ENCODE measurements at regions not wholly inside any gene's neighbourhood (a gene's known extent, or its start where the extent isn't known, plus 50 kb on each side); places are given as distances from the start of the nearest gene placed in this dataset.

DNA sequence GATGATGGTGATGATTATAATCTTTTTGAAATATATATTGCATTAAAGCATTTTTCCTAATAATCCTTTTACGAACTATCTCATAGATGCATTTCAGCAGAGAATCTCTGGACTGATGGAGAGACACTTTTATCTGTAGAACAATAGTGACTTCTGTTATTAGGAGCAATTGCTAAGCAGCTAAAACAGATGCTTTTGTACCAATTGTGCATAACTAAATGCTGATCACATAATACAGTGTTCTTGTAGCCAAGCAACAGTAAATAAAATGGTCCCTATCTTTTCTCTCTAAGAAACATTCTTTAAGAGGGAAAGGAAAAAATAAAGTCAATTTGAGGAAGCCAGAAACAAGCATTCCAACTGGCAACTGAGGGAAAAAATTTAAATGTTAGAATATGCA is 405.8 kb upstream of the GOLIM4 start:
- intact Hi-C loops (cut with micrococcal nuclease) = no loop called here
- no TSS peak for BruUV-seq (replicated peaks)
- ChIA-PET CTCF (interaction anchor here (0.5 to 0.9 kb wide), 2 partner anchors 9 to 290 kb away, joined by 3 to 5 read pairs; no protein-coding TSS in a partner anchor), POLR2A (ENCODE audit: unreplicated experiment) (no interaction called here)
- TF ChIP-seq, protein P1, sequence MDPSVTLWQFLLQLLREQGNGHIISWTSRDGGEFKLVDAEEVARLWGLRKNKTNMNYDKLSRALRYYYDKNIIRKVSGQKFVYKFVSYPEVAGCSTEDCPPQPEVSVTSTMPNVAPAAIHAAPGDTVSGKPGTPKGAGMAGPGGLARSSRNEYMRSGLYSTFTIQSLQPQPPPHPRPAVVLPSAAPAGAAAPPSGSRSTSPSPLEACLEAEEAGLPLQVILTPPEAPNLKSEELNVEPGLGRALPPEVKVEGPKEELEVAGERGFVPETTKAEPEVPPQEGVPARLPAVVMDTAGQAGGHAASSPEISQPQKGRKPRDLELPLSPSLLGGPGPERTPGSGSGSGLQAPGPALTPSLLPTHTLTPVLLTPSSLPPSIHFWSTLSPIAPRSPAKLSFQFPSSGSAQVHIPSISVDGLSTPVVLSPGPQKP (IDR thresholded peaks at IDR 0.05; ENCODE audit: borderline replicate concordance, low read depth, low read length) = no peak
- TF ChIP-seq MXI1 (IDR thresholded peaks at IDR 0.05; ENCODE audit: borderline replicate concordance, low read depth, low read length) (no peak), CEBPB (IDR thresholded peaks at IDR 0.05; ENCODE audit: low read depth, low read length) (no peak), RCOR1 (IDR thresholded peaks at IDR 0.05; ENCODE audit: insufficient replicate concordance, low read length) (no peak), BHLHE40 (IDR thresholded peaks at IDR 0.05; ENCODE audit: low read depth, low read length) (no peak)
- no peak overlapping the region for H2AFZ ChIP-seq (replicated peaks; ENCODE audit: low read length, poor library complexity)
- dilution Hi-C loops (cut with HindIII; ENCODE audit: low sequenced_read_pairs, unreplicated experiment) = no loop called here
- H2BK5ac ChIP-seq (ENCODE audit: low read depth, low read length, poor library complexity, severe bottlenecking) = no peak overlapping the region
- H2BK20ac ChIP-seq (ENCODE audit: low read depth, low read length) = no peak overlapping the region
- no CpG with 5 or more reads among the region's 1 CpG for WGBS, 2 experiments (ENCODE audit: extremely low coverage in 2 of 2, insufficient read length in 1 of 2)
- no peaks in the 10 kb centered on the region for H3K9me1 ChIP-seq (ENCODE audit: insufficient read depth, low read length)
- DNase-seq (no peak), ATAC-seq (ENCODE audit: low read depth) (no peak)
- no peak overlapping the region for H2AK5ac ChIP-seq (ENCODE audit: low read depth, low read length)
- no peak overlapping the region for H3K14ac ChIP-seq (replicated peaks; ENCODE audit: low read depth, low read length)
- no peak overlapping the region for H4K8ac ChIP-seq (ENCODE audit: low read depth in 2 of 2, low read length in 2 of 2)
- H3K27ac ChIP-seq (ENCODE audit: insufficient read depth, low read length) = no peak overlapping the region
- H3K79me1 ChIP-seq (ENCODE audit: low read depth in 1 of 2, low read length in 2 of 2) = no peaks in the 10 kb centered on the region
- H3K23ac ChIP-seq (ENCODE audit: low read depth, low read length) = no peak overlapping the region
- in situ Hi-C loops (cut with MboI; ENCODE audit: low sequenced_read_pairs) = no loop called here
- no peak overlapping the region for H3K4me2 ChIP-seq (ENCODE audit: low read depth, low read length)
- no peak overlapping the region for H2AK9ac ChIP-seq (replicated peaks; ENCODE audit: low read depth, low read length, poor library complexity)
- H4K5ac ChIP-seq (ENCODE audit: low read depth, low read length) = no peak overlapping the region
- no peaks in the 10 kb centered on the region for H3K27me3 ChIP-seq (ENCODE audit: control insufficient read depth, insufficient read depth, low read length)
- H2BK15ac ChIP-seq (ENCODE audit: low read depth, low read length) = no peak overlapping the region
- no peaks in the 10 kb centered on the region for H3K36me3 ChIP-seq (ENCODE audit: control insufficient read depth, insufficient read depth, low read length)
- no peak overlapping the region for H3K56ac ChIP-seq (ENCODE audit: extremely low read depth, insufficient read depth, low read length)
- no peaks in the 10 kb centered on the region for H4K20me1 ChIP-seq (ENCODE audit: insufficient read depth, low read length)
- H3K18ac ChIP-seq (ENCODE audit: low read depth, low read length) = no peak overlapping the region
- H3K9ac ChIP-seq (ENCODE audit: low read depth, low read length) = no peak overlapping the region
- H3K9me3 ChIP-seq (ENCODE audit: control insufficient read depth, insufficient read depth, low read length) = no peaks in the 10 kb centered on the region
- H4K91ac ChIP-seq (ENCODE audit: insufficient read depth, low read depth, low read length) = no peak overlapping the region
- H3K4me3 ChIP-seq (ENCODE audit: insufficient read depth, low read depth, low read length) = no peak overlapping the region
- no peak overlapping the region for H2BK120ac ChIP-seq (ENCODE audit: low read depth, low read length)
- H3K4me1 ChIP-seq (ENCODE audit: control insufficient read depth, insufficient read depth, low read length) = no peaks in the 10 kb centered on the region
- H3K4ac ChIP-seq (ENCODE audit: low read depth, low read length) = no peak overlapping the region
